Keratinocyte (primary cell): ENCODE measurements at regions not wholly inside any gene's neighbourhood (a gene's known extent, or its start where the extent isn't known, plus 50 kb on each side); places are given as distances from the start of the nearest gene placed in this dataset.
"Not testable (repeated sequence)": the region's sequence is repeated elsewhere in the genome, so short reads cannot be mapped to it uniquely, and the experiment has no call there.

Experiments
- DNase-seq: peaks from one replicate; pipeline ENCODE4 v3.0.0-alpha.2; 2011; ENCODE audit warnings: low read depth, missing footprints, low spot score
- FAIRE-seq: peaks from 2 replicates; lab custom pipeline; 2011; peaks lifted over from hg19 to GRCh38; lab: Jason Lieb, UNC
- H2AFZ ChIP-seq: 2 replicates; pipeline ENCODE4 v1.6.0; 2012; ENCODE audit warnings: low read length, control low read depth, inconsistent platforms; ENCODE audit not compliant: control insufficient read depth
- H3K27ac ChIP-seq: 2 replicates; pipeline ENCODE4 v1.5.1; 2011; ENCODE audit warnings: low read length; ENCODE audit not compliant: control insufficient read depth, insufficient read depth
- H3K27me3 ChIP-seq: 3 replicates; pipeline ENCODE4 v1.6.0; 2011; ENCODE audit warnings: low read length; ENCODE audit not compliant: control insufficient read depth, insufficient read depth; ENCODE audit errors: extremely low read depth
- H3K36me3 ChIP-seq, 2 experiments: 2 replicates in 1 of 2; 3 replicates in 1 of 2; pipeline ENCODE4 v1.5.1; 2011; ENCODE audit warnings: low read length in 2 of 2, mild to moderate bottlenecking in 1 of 2; ENCODE audit not compliant: control insufficient read depth in 2 of 2, insufficient read depth in 2 of 2; ENCODE audit errors: extremely low read depth in 1 of 2
- H3K4me1 ChIP-seq: 3 replicates; pipeline ENCODE4 v1.5.1; 2011; ENCODE audit warnings: low read length; ENCODE audit not compliant: control insufficient read depth, insufficient read depth; ENCODE audit errors: extremely low read depth
- H3K4me2 ChIP-seq: 3 replicates; pipeline ENCODE4 v1.6.0; 2011; ENCODE audit warnings: low read depth, low read length; ENCODE audit not compliant: control insufficient read depth, insufficient read depth; ENCODE audit errors: extremely low read depth
- H3K4me3 ChIP-seq, 3 experiments: fragments of 200-600 bp in 1 of 3; sonication (generic) in 1 of 3; 2 replicates in 2 of 3; 3 replicates in 1 of 3; pipeline ENCODE4 v1.5.1; 2011 to 2016; ENCODE audit warnings: low read length in 3 of 3, mild to moderate bottlenecking in 3 of 3, control low read depth in 2 of 3, inconsistent platforms in 1 of 3, low read depth in 1 of 3, mixed read lengths in 1 of 3, mixed run types in 1 of 3, moderate library complexity in 1 of 3; ENCODE audit not compliant: control insufficient read depth in 2 of 3, insufficient read depth in 2 of 3; ENCODE audit errors: extremely low read depth in 1 of 3
- H3K79me2 ChIP-seq: 2 replicates; pipeline ENCODE4 v1.6.0; 2012; ENCODE audit warnings: low read length; ENCODE audit not compliant: control insufficient read depth, insufficient read depth
- H3K9ac ChIP-seq: 3 replicates; pipeline ENCODE4 v1.6.0; 2011; ENCODE audit warnings: low read length; ENCODE audit not compliant: control insufficient read depth, insufficient read depth; ENCODE audit errors: extremely low read depth
- H3K9me1 ChIP-seq: 3 replicates; pipeline ENCODE4 v1.6.0; 2011; ENCODE audit warnings: low read length; ENCODE audit not compliant: control insufficient read depth, insufficient read depth; ENCODE audit errors: extremely low read depth
- H3K9me3 ChIP-seq: 2 replicates; pipeline ENCODE4 v1.5.1; 2012; ENCODE audit warnings: low read depth, low read length; ENCODE audit not compliant: control insufficient read depth
- H4K20me1 ChIP-seq: 3 replicates; pipeline ENCODE4 v1.6.0; 2011; ENCODE audit warnings: low read length; ENCODE audit not compliant: control insufficient read depth, insufficient read depth; ENCODE audit errors: extremely low read depth
- CTCF ChIP-seq, 3 experiments: IDR thresholded peaks in 1 of 3; conservative IDR thresholded peaks in 1 of 3; optimal IDR thresholded peaks in 1 of 3; 2 replicates in 2 of 3; 3 replicates in 1 of 3; pipeline versions ENCODE3 to v1.5.1; 2011; ENCODE audit warnings: low read length in 3 of 3, mild to moderate bottlenecking in 3 of 3, moderate library complexity in 2 of 3, control low read depth in 1 of 3, inconsistent platforms in 1 of 3; ENCODE audit not compliant: insufficient read depth in 2 of 3; ENCODE audit errors: extremely low read depth in 1 of 3
- EZH2 ChIP-seq: IDR thresholded peaks from one replicate; pipeline ENCODE4 v1.6.1; 2012; ENCODE audit warnings: inconsistent platforms, mild to moderate bottlenecking, low read length, moderate library complexity
- dilution Hi-C: fragments of 300-500 bp; cut with MboI; formaldehyde crosslinking; loops from one replicate; pipeline ENCODE4 v1.7.0; 2020; ENCODE audit warnings: low sequenced_read_pairs; ENCODE audit not compliant: extremely low pct_ligation_motif_present

- Histone ChIP-seq H3K79me2 (no peaks in the 10 kb centered on the region), H3K27me3 (no peaks in the 10 kb centered on the region), H3K36me3 (no peaks in the 10 kb centered on the region), H3K9me1 (no peaks in the 10 kb centered on the region), H2AFZ (no peak overlapping the region), H3K9ac (no peak overlapping the region), H4K20me1 (no peaks in the 10 kb centered on the region), H3K4me3 (no peak overlapping the region), H3K4me1 (no peaks in the 10 kb centered on the region), H3K27ac (no peak overlapping the region), H3K9me3 (no peaks in the 10 kb centered on the region), H3K4me2 (no peak overlapping the region)
- no peak for DNase-seq
- no peak for FAIRE-seq
- dilution Hi-C loops, result no loop called here
- no peak for TF ChIP-seq EZH2
- TF ChIP-seq CTCF (optimal IDR thresholded peaks at IDR 0.05 in 1 of 3, IDR thresholded peaks at IDR 0.05 in 1 of 3, conservative IDR thresholded peaks at IDR 0.05 in 1 of 3; ENCODE audit: extremely low read depth in 1 of 3, insufficient read depth in 2 of 3, low read length in 3 of 3), result no peak
These were observed 235.3 kb upstream of the CBLB start for GRCh38 chr3:106104078-106104477.

GRCh38 chr3:106108925-106109324, 240.1 kb upstream of the CBLB start:
- FAIRE-seq, result no peak
- Histone ChIP-seq H4K20me1 (no peaks in the 10 kb centered on the region), H3K36me3 (no peaks in the 10 kb centered on the region), H3K9ac (no peak overlapping the region), H2AFZ (no peak overlapping the region), H3K79me2 (no peaks in the 10 kb centered on the region), H3K4me1 (no peaks in the 10 kb centered on the region), H3K9me1 (no peaks in the 10 kb centered on the region), H3K4me2 (no peak overlapping the region), H3K27me3 (no peaks in the 10 kb centered on the region), H3K27ac (no peak overlapping the region), H3K4me3 (no peak overlapping the region), H3K9me3 (no peaks in the 10 kb centered on the region)
- TF ChIP-seq CTCF (optimal IDR thresholded peaks at IDR 0.05 in 1 of 3, IDR thresholded peaks at IDR 0.05 in 1 of 3, conservative IDR thresholded peaks at IDR 0.05 in 1 of 3; ENCODE audit: extremely low read depth in 1 of 3, insufficient read depth in 2 of 3, low read length in 3 of 3), result no peak
- no peak for DNase-seq
- dilution Hi-C loops, result no loop called here

GRCh38 chr3:106112561-106112960, 243.7 kb upstream of the CBLB start:
- H3K27ac ChIP-seq, H2AFZ ChIP-seq, H3K4me3 ChIP-seq, FAIRE-seq, H3K4me2 ChIP-seq, H3K9ac ChIP-seq, H3K79me2 ChIP-seq, H3K4me1 ChIP-seq, H3K9me3 ChIP-seq, H3K36me3 ChIP-seq, H3K27me3 ChIP-seq, dilution Hi-C loops, H4K20me1 ChIP-seq, DNase-seq, H3K9me1 ChIP-seq: not testable (repeated sequence)
